Upper lobe of left lung (tissue), 6 donors: ENCODE measurements at regions not wholly inside any gene's neighbourhood (a gene's known extent, or its start where the extent isn't known, plus 50 kb on each side); places are given as distances from the start of the nearest gene placed in this dataset.
"Not testable (repeated sequence)": the region's sequence is repeated elsewhere in the genome, so short reads cannot be mapped to it uniquely, and the experiment has no call there.

Source experiments
- ATAC-seq, 2 donors: fragments of 200-7000 bp; cut with Tn5 transposase; one replicate each; pipeline ENCODE4 v1.9.1; 2022; ENCODE audit warnings: mild to moderate bottlenecking in 2 of 2, moderate library complexity in 2 of 2; ENCODE audit not compliant: low FRiP score in 2 of 2
- DNase-seq, 2 donors: peaks; one replicate each; pipeline ENCODE4 v3.0.0-alpha.2; 2019 to 2020
- H3K27ac ChIP-seq, 4 donors: fragments of 200-600 bp; sonication (generic); one replicate each; pipeline ENCODE4 v1.5.1; 2016 to 2019
- H3K27me3 ChIP-seq, 4 donors: fragments of 200-600 bp; sonication (generic); one replicate each; pipeline ENCODE4 v1.5.1; 2017 to 2019
- H3K36me3 ChIP-seq, 4 donors: fragments of 200-600 bp; sonication (generic); one replicate each; pipeline ENCODE4 v1.5.1; 2016 to 2019
- H3K4me1 ChIP-seq, 4 donors: fragments of 200-600 bp; sonication (generic); one replicate each; pipeline ENCODE4 v1.5.1; 2018 to 2019
- H3K4me3 ChIP-seq, 4 donors: fragments of 200-600 bp; sonication (generic); one replicate each; pipeline ENCODE4 v1.5.1; 2017 to 2019; ENCODE audit warnings: mild to moderate bottlenecking in 2 of 4, moderate library complexity in 1 of 4
- H3K9me3 ChIP-seq, 4 donors: fragments of 200-600 bp; sonication (generic); one replicate each; pipeline ENCODE4 v1.5.1; 2018 to 2019
- EP300 ChIP-seq, 4 donors: sonication (generic); formaldehyde crosslinking; IDR thresholded peaks; one replicate each; pipeline ENCODE4 v1.5.1; 2017; ENCODE audit warnings: antibody characterized with exemption in 4 of 4, control low read depth in 2 of 4
- POLR2A ChIP-seq, 4 donors: fragments of 450-650 bp; IDR thresholded peaks; one replicate each; pipeline ENCODE4 v1.5.1; 2016 to 2017; ENCODE audit warnings: antibody characterized with exemption in 4 of 4, mild to moderate bottlenecking in 2 of 4
- POLR2AphosphoS5 ChIP-seq, 2 donors: sonication (generic); formaldehyde crosslinking; IDR thresholded peaks; one replicate each; pipeline ENCODE4 v1.5.1; 2017; ENCODE audit warnings: antibody characterized with exemption in 2 of 2
- WGBS, 2 donors: methylation state at CpG; one replicate each; pipeline ENCODE4 v1.1.5; 2017 to 2018; 5-methylcytosine and 5-hydroxymethylcytosine counted together
- TF ChIP-seq, protein P1 (sequence below), 6 experiments: fragments of 450-650 bp in 4 of 6; fragments of 200-600 bp in 2 of 6; sonication (generic) in 2 of 6; IDR thresholded peaks; one replicate each; pipeline ENCODE4 v1.5.1; 2016 to 2019; ENCODE audit warnings: antibody characterized with exemption in 6 of 6
- donor health status: DM: no; HTN: no; CAD: no; lungs with moderate emphysema.
- donor health status: DM: no; HTN: yes; CAD: no; lungs with severe emphysema.

DNA sequence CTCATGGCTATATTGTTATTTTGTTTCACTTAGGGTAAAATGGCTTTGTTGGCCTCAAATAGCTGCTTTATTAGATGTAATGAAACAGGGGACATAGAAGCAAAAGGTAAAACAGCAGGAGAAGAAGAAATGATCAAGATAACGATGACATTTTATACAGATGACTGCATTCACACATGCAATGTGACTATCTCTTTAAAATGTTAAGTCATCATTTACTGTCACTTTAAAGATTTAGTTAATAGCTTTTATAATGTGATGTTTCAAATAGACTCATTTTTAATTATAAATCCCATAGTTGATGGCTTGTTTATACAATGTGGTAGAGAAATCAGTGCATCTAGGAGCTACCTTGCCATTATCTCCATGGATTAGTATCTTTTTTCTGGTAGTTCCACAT is 2160.8 kb upstream of the DEFB115 start:
- H3K4me3 ChIP-seq, H3K4me1 ChIP-seq, H3K36me3 ChIP-seq, H3K27ac ChIP-seq, ATAC-seq, DNase-seq, H3K27me3 ChIP-seq, H3K9me3 ChIP-seq: not testable (repeated sequence)
- 46 to 58% methylated on average over 1 of the region's 1 CpG for WGBS, 2 donors

DNA sequence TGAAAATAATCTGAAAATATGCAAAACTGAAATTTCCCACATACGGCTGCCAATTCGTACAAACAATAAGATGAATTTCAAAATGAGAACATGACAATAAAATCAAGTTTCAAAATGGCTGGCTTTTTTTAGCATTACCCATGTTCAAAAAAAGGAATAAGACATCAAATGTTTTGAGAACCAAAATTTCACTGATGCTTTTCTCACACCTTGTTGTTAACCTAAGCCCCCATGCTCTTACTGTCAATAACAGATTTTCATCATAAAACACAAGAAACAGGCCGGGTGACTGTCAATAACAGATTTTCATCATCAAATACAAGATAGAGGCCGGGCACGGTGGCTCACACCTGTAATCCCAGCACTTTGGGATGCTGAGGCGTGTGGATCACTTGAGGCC is 2149.6 kb upstream of the DEFB115 start:
- H3K4me3 ChIP-seq, H3K36me3 ChIP-seq, ATAC-seq, H3K4me1 ChIP-seq, DNase-seq, H3K27ac ChIP-seq, H3K27me3 ChIP-seq, H3K9me3 ChIP-seq: not testable (repeated sequence)
- WGBS, 2 donors, result 65 to 81% methylated on average over 6 of the region's 6 CpGs

DNA sequence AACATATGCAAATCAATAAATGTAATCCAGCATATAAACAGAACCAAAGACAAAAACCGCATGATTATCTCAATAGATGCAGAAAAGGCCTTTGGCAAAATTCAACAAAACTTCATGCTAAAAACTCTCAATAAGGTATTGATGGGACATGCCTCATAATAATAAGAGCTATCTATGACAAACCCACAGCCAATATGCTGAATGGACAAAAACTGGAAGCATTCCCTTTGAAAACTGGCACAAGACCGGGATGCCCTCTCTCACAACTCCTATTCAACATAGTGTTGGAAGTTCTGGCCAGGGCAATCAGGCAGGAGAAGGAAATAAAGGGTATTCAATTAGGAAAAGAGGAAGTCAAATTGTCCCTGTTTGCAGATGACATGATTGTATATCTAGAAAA is 2148.1 kb upstream of the DEFB115 start:
- H3K27me3 ChIP-seq, H3K9me3 ChIP-seq, H3K4me3 ChIP-seq, DNase-seq, H3K4me1 ChIP-seq, ATAC-seq, H3K27ac ChIP-seq, H3K36me3 ChIP-seq: not testable (repeated sequence)
- 61 to 62% methylated on average over 2 of the region's 2 CpGs for WGBS, 2 donors

DNA sequence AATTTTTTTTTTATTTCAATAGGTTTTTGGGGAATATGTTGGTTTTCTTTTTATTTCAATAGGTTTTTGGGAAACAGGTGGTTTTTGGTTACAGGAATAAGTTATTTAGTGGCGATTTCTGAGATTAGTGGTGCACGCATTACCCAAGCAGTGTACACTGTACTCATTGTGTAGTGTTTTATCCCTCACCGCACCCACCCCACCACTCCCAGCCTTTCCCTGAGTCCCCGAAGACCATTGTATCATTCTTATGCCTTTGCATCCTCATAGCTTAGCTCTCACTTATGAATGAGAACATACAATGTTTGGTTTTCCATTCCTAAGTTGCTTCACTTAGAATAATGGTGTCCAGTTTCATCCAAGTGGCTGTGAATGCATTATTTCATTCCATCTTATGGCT is 2142.4 kb upstream of the DEFB115 start:
- not testable (repeated sequence) for ATAC-seq, H3K27me3 ChIP-seq, H3K4me1 ChIP-seq, H3K36me3 ChIP-seq, H3K9me3 ChIP-seq, DNase-seq, H3K27ac ChIP-seq, H3K4me3 ChIP-seq
- 73 to 76% methylated on average over 4 of the region's 4 CpGs for WGBS, 2 donors

DNA sequence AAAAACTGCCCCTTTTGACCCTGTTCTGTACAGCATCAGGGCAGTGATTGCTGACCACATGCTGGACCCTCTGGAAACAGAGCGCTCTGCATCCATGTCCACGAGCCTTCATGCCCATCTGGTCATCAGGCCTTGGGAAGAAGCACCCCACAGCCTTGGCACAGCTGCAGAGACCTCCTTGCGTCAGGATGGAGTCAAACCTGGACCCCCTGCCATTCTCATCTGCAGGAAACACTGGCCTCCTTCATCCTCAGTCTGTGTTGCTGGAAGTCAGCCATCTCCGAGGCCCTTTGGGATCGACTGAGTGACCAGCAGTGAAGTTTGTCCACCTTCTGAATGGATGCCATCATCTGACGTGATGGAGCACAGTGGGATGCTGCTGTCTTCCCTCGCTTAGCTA is 2138.3 kb upstream of the DEFB115 start:
- Histone ChIP-seq H3K27ac (no peak overlapping the region), H3K4me3 (no peak overlapping the region), H3K36me3 (no peaks in the 10 kb centered on the region), H3K27me3 (no peaks in the 10 kb centered on the region), H3K9me3 (peaks cover 0 to 6% (median 2%) of the 10 kb centered on the region in 4 donors), H3K4me1 (no peaks in the 10 kb centered on the region)
- TF ChIP-seq EP300 (IDR thresholded peaks at IDR 0.05), result no peak
- TF ChIP-seq POLR2AphosphoS5 (IDR thresholded peaks at IDR 0.05), result no peak
- TF ChIP-seq POLR2A (IDR thresholded peaks at IDR 0.05), result no peak
- TF ChIP-seq, protein P1, sequence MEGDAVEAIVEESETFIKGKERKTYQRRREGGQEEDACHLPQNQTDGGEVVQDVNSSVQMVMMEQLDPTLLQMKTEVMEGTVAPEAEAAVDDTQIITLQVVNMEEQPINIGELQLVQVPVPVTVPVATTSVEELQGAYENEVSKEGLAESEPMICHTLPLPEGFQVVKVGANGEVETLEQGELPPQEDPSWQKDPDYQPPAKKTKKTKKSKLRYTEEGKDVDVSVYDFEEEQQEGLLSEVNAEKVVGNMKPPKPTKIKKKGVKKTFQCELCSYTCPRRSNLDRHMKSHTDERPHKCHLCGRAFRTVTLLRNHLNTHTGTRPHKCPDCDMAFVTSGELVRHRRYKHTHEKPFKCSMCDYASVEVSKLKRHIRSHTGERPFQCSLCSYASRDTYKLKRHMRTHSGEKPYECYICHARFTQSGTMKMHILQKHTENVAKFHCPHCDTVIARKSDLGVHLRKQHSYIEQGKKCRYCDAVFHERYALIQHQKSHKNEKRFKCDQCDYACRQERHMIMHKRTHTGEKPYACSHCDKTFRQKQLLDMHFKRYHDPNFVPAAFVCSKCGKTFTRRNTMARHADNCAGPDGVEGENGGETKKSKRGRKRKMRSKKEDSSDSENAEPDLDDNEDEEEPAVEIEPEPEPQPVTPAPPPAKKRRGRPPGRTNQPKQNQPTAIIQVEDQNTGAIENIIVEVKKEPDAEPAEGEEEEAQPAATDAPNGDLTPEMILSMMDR (IDR thresholded peaks at IDR 0.05), result no peak
- ATAC-seq (peak in 1 of 2 donors; percentile 81), DNase-seq (no peak)
- 62 to 63% methylated on average over 7 of the region's 7 CpGs for WGBS, 2 donors

DNA sequence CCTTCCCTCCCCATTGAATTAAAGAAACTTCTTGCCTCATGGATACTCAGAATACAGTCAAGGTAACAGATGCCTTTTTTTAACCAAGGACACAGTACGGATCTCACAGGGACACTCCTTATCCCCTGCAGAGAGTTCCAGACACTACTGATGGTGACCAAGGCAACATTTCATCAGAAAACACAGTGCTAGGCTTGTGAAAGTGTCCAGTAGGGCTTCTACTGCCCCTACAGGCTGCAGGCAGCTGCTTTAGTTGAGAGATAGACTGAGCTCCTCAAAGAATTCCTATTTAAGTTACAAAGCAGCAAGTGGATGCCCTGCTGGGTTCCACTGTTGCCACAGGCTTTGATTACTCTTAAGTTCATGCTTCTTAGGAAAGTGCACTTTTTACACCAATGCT is 2137.8 kb upstream of the DEFB115 start:
- not testable (repeated sequence) for H3K27me3 ChIP-seq, H3K27ac ChIP-seq, H3K9me3 ChIP-seq, DNase-seq, H3K4me3 ChIP-seq, H3K4me1 ChIP-seq, ATAC-seq, H3K36me3 ChIP-seq
- WGBS, 2 donors, result 37 to 50% methylated on average over 1 of the region's 1 CpG

DNA sequence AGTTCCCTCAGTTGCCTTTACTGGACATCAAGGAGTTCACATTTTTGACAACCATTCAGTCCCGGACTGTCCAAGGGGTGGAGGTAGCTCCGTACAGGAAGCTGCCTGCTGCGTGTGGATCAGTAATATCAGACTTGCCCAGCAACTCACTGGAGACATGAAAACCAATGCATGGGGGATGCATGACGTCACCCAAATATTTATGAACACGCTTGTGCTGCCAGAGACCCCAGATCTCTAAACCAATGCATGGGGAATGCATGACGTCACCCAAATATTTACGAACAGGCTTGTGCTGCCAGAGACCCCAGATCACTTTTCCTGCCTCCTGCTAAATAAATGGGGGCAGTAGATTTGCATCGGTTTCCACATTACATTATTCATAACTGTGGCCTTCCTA is 2137.4 kb upstream of the DEFB115 start:
- H3K27ac ChIP-seq, result not testable (repeated sequence)

DNA sequence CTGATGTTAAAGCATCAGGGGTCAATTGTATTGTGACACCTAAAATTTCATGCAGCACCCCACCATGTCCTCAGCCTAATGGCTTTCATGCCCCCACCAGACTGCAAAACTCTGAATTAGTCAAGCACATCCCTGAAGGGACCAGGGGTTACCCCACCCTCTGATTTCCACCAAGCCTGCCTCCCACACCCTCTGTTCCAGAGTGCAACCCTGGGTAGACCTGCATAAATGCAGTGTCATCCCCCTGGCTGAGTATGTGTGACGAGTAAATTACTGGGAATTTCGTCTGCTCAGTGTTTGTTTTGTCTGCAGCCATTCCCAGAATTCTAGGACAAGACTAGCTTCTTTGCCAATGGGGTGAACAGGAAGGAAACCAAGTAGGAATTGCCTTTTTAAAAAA is 2136.9 kb upstream of the DEFB115 start:
- H3K36me3 ChIP-seq, H3K9me3 ChIP-seq, H3K4me1 ChIP-seq, H3K4me3 ChIP-seq, H3K27ac ChIP-seq, H3K27me3 ChIP-seq, DNase-seq: not testable (repeated sequence)
- ATAC-seq, result peak; percentile 81 to 91
- WGBS, 2 donors, result 25 to 36% methylated on average over 2 of the region's 2 CpGs

More for the DNA sequence above, 2137.4 kb upstream of the DEFB115 start:
- H3K4me3 ChIP-seq, H3K4me1 ChIP-seq, DNase-seq, H3K9me3 ChIP-seq, H3K36me3 ChIP-seq, H3K27me3 ChIP-seq: not testable (repeated sequence)
- ATAC-seq, result peak; percentile 35 to 73
- WGBS, 2 donors, result 47 to 49% methylated on average over 8 of the region's 8 CpGs

DNA sequence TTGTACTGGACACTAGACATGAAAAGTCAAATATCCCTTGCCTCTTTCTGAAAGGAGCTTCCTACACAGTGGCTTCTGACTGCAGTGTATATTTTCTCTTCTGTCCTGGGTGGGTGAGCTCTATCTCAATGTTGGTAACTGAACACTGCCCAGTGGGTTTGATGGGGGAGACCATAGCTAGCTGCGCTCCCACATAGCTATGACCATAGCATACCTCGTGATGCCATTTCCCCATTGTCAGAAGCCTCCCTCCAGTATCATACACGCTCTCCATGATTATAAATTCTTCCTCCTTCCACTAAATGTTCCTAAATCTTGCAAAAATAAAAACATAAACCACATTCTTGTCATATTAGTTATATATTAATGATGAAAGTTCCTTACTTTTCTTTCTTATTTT is 2134.7 kb upstream of the DEFB115 start:
- not testable (repeated sequence) for DNase-seq
- ATAC-seq, result peak; percentile 71 to 85

More for the DNA sequence above, 2134.7 kb upstream of the DEFB115 start:
- not testable (repeated sequence) for H3K27me3 ChIP-seq, H3K4me3 ChIP-seq, H3K9me3 ChIP-seq, H3K36me3 ChIP-seq, H3K27ac ChIP-seq, H3K4me1 ChIP-seq
- 48 to 50% methylated on average over 3 of the region's 3 CpGs for WGBS, 2 donors
